HepG2 (cell line): ENCODE measurements at regions not wholly inside any gene's neighbourhood (a gene's known extent, or its start where the extent isn't known, plus 50 kb on each side); places are given as distances from the start of the nearest gene placed in this dataset.

ENCODE experiments used
- ATAC-seq: fragments of 200-7000 bp; cut with Tn5 transposase; 3 replicates; pipeline ENCODE4 v1.9.1; 2020; ENCODE audit warnings: mild to moderate bottlenecking, moderate library complexity
- BruUV-seq: library from RNA; stranded (reverse); fragments of 400-500 nt; replicated peaks from 2 replicates; lab custom pipeline; 2021; lab: Mats Ljungman, UMichigan
- CTCF ChIA-PET: fragments of 300-600 bp; formaldehyde crosslinking; extraction: SDS; loops from one replicate; lab custom pipeline; 2021; ENCODE audit warnings: low total read pairs, inconsistent platforms, low intra/inter-chr PET ratio; lab: Yijun Ruan, JAX
- POLR2A ChIA-PET: fragments of 350-600 bp; sonication (Branson Sonifier 250); formaldehyde crosslinking; loops from one replicate; lab custom pipeline; 2020; ENCODE audit warnings: antibody characterized with exemption, inconsistent platforms; lab: Yijun Ruan, JAX
- DNase-seq: peaks from one replicate; pipeline ENCODE4 v3.0.0-alpha.2; 2015; ENCODE audit warnings: low spot score
- FAIRE-seq: peaks from 3 replicates; lab custom pipeline; 2011; peaks lifted over from hg19 to GRCh38; lab: Jason Lieb, UNC
- H2AFZ ChIP-seq: one replicate; pipeline ENCODE4 v1.6.1; 2011; ENCODE audit warnings: low read length, inconsistent platforms
- H3K27ac ChIP-seq: fragments of 300-600 bp; 3 replicates; pipeline ENCODE4 v1.8.0; 2011; ENCODE audit warnings: mixed run types, mild to moderate bottlenecking, mixed read lengths, low read length, inconsistent platforms; ENCODE audit not compliant: insufficient read depth; ENCODE audit errors: extremely low read length
- H3K27me3 ChIP-seq, 2 experiments: fragments of 200-600 bp in 1 of 2; 2 replicates in 1 of 2; 3 replicates in 1 of 2; pipeline versions ENCODE4 v1.6.0 to v1.8.0; 2011; ENCODE audit warnings: low read length in 2 of 2, mild to moderate bottlenecking in 2 of 2, moderate library complexity in 2 of 2, inconsistent platforms in 1 of 2; ENCODE audit not compliant: insufficient read depth in 2 of 2, control insufficient read depth in 1 of 2
- H3K36me3 ChIP-seq, 2 experiments: fragments of 200-600 bp in 1 of 2; replicated peaks in 1 of 2; 2 replicates in 1 of 2; 3 replicates in 1 of 2; pipeline versions ENCODE4 v1.5.1 to v1.8.0; 2011; ENCODE audit warnings: low read length in 2 of 2, inconsistent platforms in 1 of 2; ENCODE audit not compliant: insufficient read depth in 2 of 2, control insufficient read depth in 1 of 2
- H3K4me1 ChIP-seq: 2 replicates; pipeline ENCODE4 v1.5.1; 2012; ENCODE audit warnings: low read length, inconsistent platforms; ENCODE audit not compliant: insufficient read depth
- H3K4me2 ChIP-seq: 2 replicates; pipeline ENCODE4 v1.6.0; 2011; ENCODE audit warnings: low read depth, low read length, inconsistent platforms
- H3K4me3 ChIP-seq, 3 experiments: fragments of 200-600 bp in 1 of 3; sonication (generic), shearing (Covaris generic) in 1 of 3; replicated peaks in 1 of 3; 2 replicates each; pipeline ENCODE4 v1.5.1; 2011 to 2016; ENCODE audit warnings: low read length in 3 of 3, inconsistent platforms in 2 of 3, low read depth in 2 of 3, mild to moderate bottlenecking in 2 of 3, control low read depth in 1 of 3, mixed read lengths in 1 of 3; ENCODE audit not compliant: insufficient read depth in 1 of 3
- H3K79me2 ChIP-seq: one replicate; pipeline ENCODE4 v1.6.1; 2011; ENCODE audit warnings: low read length, inconsistent platforms; ENCODE audit not compliant: insufficient read depth
- H3K9ac ChIP-seq: 2 replicates; pipeline ENCODE4 v1.6.0; 2011; ENCODE audit warnings: mild to moderate bottlenecking, low read depth, low read length, inconsistent platforms; ENCODE audit not compliant: insufficient read depth
- H3K9me3 ChIP-seq: 2 replicates; pipeline ENCODE4 v1.5.1; 2012; ENCODE audit warnings: mild to moderate bottlenecking, low read length
- H4K20me1 ChIP-seq: 2 replicates; pipeline ENCODE4 v1.6.0; 2011; ENCODE audit warnings: inconsistent platforms, mild to moderate bottlenecking, low read length, moderate library complexity; ENCODE audit not compliant: insufficient read depth
- AKNA ChIP-seq: sonication (generic); formaldehyde crosslinking; IDR thresholded peaks from 2 replicates; pipeline ENCODE4 v1.4.0; 2020; ENCODE audit warnings: missing genetic modification reagents, borderline replicate concordance
- BATF2 ChIP-seq: sonication (generic); formaldehyde crosslinking; IDR thresholded peaks from 2 replicates; pipeline ENCODE4 v1.8.0; 2022; ENCODE audit warnings: mild to moderate bottlenecking, missing genetic modification reagents, moderate library complexity
- FLYWCH1 ChIP-seq: sonication (generic); formaldehyde crosslinking; IDR thresholded peaks from 2 replicates; pipeline ENCODE4 v1.8.1; 2023; ENCODE audit warnings: mild to moderate bottlenecking, missing genetic modification reagents
- FOXC1 ChIP-seq: sonication (generic); formaldehyde crosslinking; IDR thresholded peaks from 2 replicates; pipeline ENCODE4 v1.8.0; 2022; ENCODE audit warnings: mild to moderate bottlenecking, missing genetic modification reagents, borderline replicate concordance
- HBP1 ChIP-seq: IDR thresholded peaks from 2 replicates; pipeline ENCODE4 v1.6.1; 2016; ENCODE audit warnings: low read depth, control low read depth
- MIER3 ChIP-seq: IDR thresholded peaks from 2 replicates; pipeline ENCODE4 v1.6.1; 2016; ENCODE audit warnings: missing compliant biosample characterization, borderline replicate concordance
- MIXL1 ChIP-seq: IDR thresholded peaks from 2 replicates; pipeline ENCODE4 v1.6.1; 2016
- NFYB ChIP-seq: sonication (generic); formaldehyde crosslinking; IDR thresholded peaks from 2 replicates; pipeline ENCODE4 v1.4.0; 2020; ENCODE audit warnings: missing genetic modification reagents
- NR0B2 ChIP-seq: sonication (generic); formaldehyde crosslinking; IDR thresholded peaks from 2 replicates; pipeline ENCODE4 v1.4.0; 2020; ENCODE audit warnings: mild to moderate bottlenecking, missing genetic modification reagents
- REXO4 ChIP-seq: sonication (generic); formaldehyde crosslinking; IDR thresholded peaks from 2 replicates; pipeline ENCODE4 v1.8.0; 2022; ENCODE audit warnings: missing genetic modification reagents, mild to moderate bottlenecking, borderline replicate concordance
- SIX1 ChIP-seq: sonication (generic); formaldehyde crosslinking; IDR thresholded peaks from 2 replicates; pipeline ENCODE4 v1.4.0; 2020; ENCODE audit warnings: missing genetic modification reagents, borderline replicate concordance
- ZMYM3 ChIP-seq: sonication (generic); formaldehyde crosslinking; IDR thresholded peaks from 2 replicates; pipeline ENCODE4 v1.5.1; 2020; ENCODE audit warnings: mild to moderate bottlenecking, missing genetic modification reagents
- ZNF136 ChIP-seq: sonication (generic); formaldehyde crosslinking; IDR thresholded peaks from 2 replicates; pipeline ENCODE4 v1.8.1; 2022; ENCODE audit warnings: low read depth, mild to moderate bottlenecking, moderate library complexity, missing genetic modification reagents
- ZNF33A ChIP-seq: sonication (generic); formaldehyde crosslinking; IDR thresholded peaks from 2 replicates; pipeline ENCODE4 v1.5.1; 2020; ENCODE audit warnings: missing genetic modification reagents, mild to moderate bottlenecking, moderate library complexity, borderline replicate concordance
- ZNF34 ChIP-seq: sonication (generic); formaldehyde crosslinking; IDR thresholded peaks from 2 replicates; pipeline ENCODE4 v1.4.0; 2020; ENCODE audit warnings: mild to moderate bottlenecking, missing genetic modification reagents, borderline replicate concordance
- ZNF737 ChIP-seq: sonication (generic); formaldehyde crosslinking; IDR thresholded peaks from 2 replicates; pipeline ENCODE4 v1.5.0; 2020; ENCODE audit warnings: missing genetic modification reagents, mild to moderate bottlenecking, borderline replicate concordance
- ZNF766 ChIP-seq: sonication (generic); formaldehyde crosslinking; IDR thresholded peaks from 2 replicates; pipeline ENCODE4 v1.5.0; 2020; ENCODE audit warnings: missing genetic modification reagents, borderline replicate concordance
- ZSCAN25 ChIP-seq: sonication (generic); formaldehyde crosslinking; IDR thresholded peaks from 2 replicates; pipeline ENCODE4 v1.8.0; 2022; ENCODE audit warnings: mild to moderate bottlenecking, missing genetic modification reagents
- WGBS: methylation state at CpG from one replicate; pipeline ENCODE4 v1.1.6; 2017; ENCODE audit warnings: low lambda C conversion rate; 5-methylcytosine and 5-hydroxymethylcytosine counted together
- in situ Hi-C: cut with HindIII; loops from 2 replicates; pipeline ENCODE4 v1.10.0; 2017; ENCODE audit warnings: low pct_unique_long_range_greater_than_20kb; ENCODE audit not compliant: extremely low pct_ligation_motif_present
- intact Hi-C: fragments of 100-400 bp; cut with micrococcal nuclease; formaldehyde crosslinking; loops from one replicate; pipeline ENCODE4 v1.10.0; 2022; ENCODE audit not compliant: unreplicated experiment

GRCh38 chr5:25489834-25490538, 845.2 kb upstream of the CDH10 start:
- H3K4me1 ChIP-seq: no peaks in the 10 kb centered on the region
- H3K36me3 ChIP-seq: no peaks in the 10 kb centered on the region
- ChIA-PET POLR2A (no interaction called here), CTCF (no interaction called here)
- intact Hi-C loops: no loop called here
- 4% methylated on average over 6 of the region's 6 CpGs for WGBS
- H3K4me2 ChIP-seq: no peak overlapping the region
- BruUV-seq: no TSS peak
- no peak overlapping the region for H3K4me3 ChIP-seq
- no peaks in the 10 kb centered on the region for H3K27me3 ChIP-seq
- no peak overlapping the region for H3K9ac ChIP-seq
- H2AFZ ChIP-seq: no peak overlapping the region
- no peak for FAIRE-seq
- H3K9me3 ChIP-seq: peaks cover 24% of the 10 kb centered on the region
- H3K79me2 ChIP-seq: no peaks in the 10 kb centered on the region
- no peak overlapping the region for H3K27ac ChIP-seq
- TF ChIP-seq BATF2: no peak
- no peak for TF ChIP-seq ZSCAN25 (CRISPR knock-in tag)
- no peak for TF ChIP-seq ZNF766 (CRISPR knock-in tag)
- TF ChIP-seq MIER3 (CRISPR knock-in tag): no peak
- TF ChIP-seq NFYB (CRISPR knock-in tag): no peak
- TF ChIP-seq FLYWCH1 (CRISPR knock-in tag): no peak
- no peak for TF ChIP-seq NR0B2 (CRISPR knock-in tag)
- no peak for TF ChIP-seq HBP1 (CRISPR knock-in tag)
- TF ChIP-seq REXO4: no peak
- no peak for TF ChIP-seq ZMYM3 (CRISPR knock-in tag)
- no peak for TF ChIP-seq ZNF737 (CRISPR knock-in tag)
- no peak for TF ChIP-seq ZNF34 (CRISPR knock-in tag)
- no peak for TF ChIP-seq ZNF33A (CRISPR knock-in tag)
- no peak for TF ChIP-seq FOXC1 (CRISPR knock-in tag)
- TF ChIP-seq ZNF136 (CRISPR knock-in tag): no peak
- no peak for TF ChIP-seq MIXL1 (CRISPR knock-in tag)
- no peak for TF ChIP-seq SIX1 (CRISPR knock-in tag)
- TF ChIP-seq AKNA (CRISPR knock-in tag): no peak
- ATAC-seq: no peak
- DNase-seq: peak; percentile 31
- H4K20me1 ChIP-seq: no peaks in the 10 kb centered on the region
- in situ Hi-C loops: no loop called here
